Neural cell (in vitro differentiated cells): ENCODE measurements at regions not wholly inside any gene's neighbourhood (a gene's known extent, or its start where the extent isn't known, plus 50 kb on each side); places are given as distances from the start of the nearest gene placed in this dataset.

ENCODE experiments used
- EP300 ChIP-seq: fragments of 450-650 bp; conservative IDR thresholded peaks from 2 replicates; pipeline ENCODE4 v1.6.1; 2014; ENCODE audit warnings: antibody characterized with exemption, mild to moderate bottlenecking, moderate library complexity; ENCODE audit not compliant: poor library complexity, severe bottlenecking
- EZH2 ChIP-seq: fragments of 200-600, 300-800 bp; shearing (Covaris generic), sonication (generic); IDR thresholded peaks from 2 replicates; pipeline ENCODE4 v1.6.1; 2014; ENCODE audit warnings: antibody characterized with exemption, low read length, borderline replicate concordance, mild to moderate bottlenecking; ENCODE audit not compliant: insufficient read depth, poor library complexity, severe bottlenecking
- POLR2AphosphoS5 ChIP-seq: IDR thresholded peaks from 2 replicates; pipeline ENCODE4 v1.6.1; 2012
- RAD21 ChIP-seq: fragments of 450-650 bp; conservative IDR thresholded peaks from 2 replicates; pipeline ENCODE4 v1.6.1; 2014; ENCODE audit warnings: antibody characterized with exemption, mild to moderate bottlenecking, moderate library complexity
- SMC3 ChIP-seq: fragments of 450-650 bp; conservative IDR thresholded peaks from 2 replicates; pipeline ENCODE4 v1.6.1; 2014; ENCODE audit warnings: antibody characterized with exemption, mild to moderate bottlenecking, moderate library complexity; ENCODE audit not compliant: poor library complexity
- TF ChIP-seq, protein P1 (sequence below): fragments of 450-650 bp; IDR thresholded peaks from 2 replicates; pipeline ENCODE4 v1.5.1; 2014; ENCODE audit warnings: antibody characterized with exemption, mild to moderate bottlenecking, moderate library complexity; ENCODE audit not compliant: poor library complexity, severe bottlenecking
- TF ChIP-seq, protein P2 (sequence below): IDR thresholded peaks from 2 replicates; pipeline ENCODE4 v1.6.1; 2012; ENCODE audit warnings: borderline replicate concordance

DNA sequence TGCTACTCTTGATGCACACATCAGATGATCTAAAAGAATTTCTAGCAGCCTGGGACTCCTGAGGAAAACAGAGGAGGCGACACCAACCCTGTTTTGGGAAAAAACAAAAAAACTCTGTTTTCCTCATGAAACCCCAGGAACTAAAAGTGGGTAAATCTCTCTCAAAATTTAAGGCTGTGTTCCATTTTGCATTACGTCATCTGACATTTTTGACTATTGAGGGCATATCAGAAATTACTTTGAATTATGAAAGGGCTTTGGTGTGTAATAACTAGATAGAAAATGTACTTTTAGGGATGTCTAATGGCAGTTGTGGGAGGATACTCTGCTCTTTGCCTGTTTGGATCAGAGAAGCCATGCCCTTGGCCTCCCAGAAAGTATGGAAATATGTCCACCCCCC is 963.0 kb downstream of the CNTNAP5 start:
- TF ChIP-seq, protein P1, sequence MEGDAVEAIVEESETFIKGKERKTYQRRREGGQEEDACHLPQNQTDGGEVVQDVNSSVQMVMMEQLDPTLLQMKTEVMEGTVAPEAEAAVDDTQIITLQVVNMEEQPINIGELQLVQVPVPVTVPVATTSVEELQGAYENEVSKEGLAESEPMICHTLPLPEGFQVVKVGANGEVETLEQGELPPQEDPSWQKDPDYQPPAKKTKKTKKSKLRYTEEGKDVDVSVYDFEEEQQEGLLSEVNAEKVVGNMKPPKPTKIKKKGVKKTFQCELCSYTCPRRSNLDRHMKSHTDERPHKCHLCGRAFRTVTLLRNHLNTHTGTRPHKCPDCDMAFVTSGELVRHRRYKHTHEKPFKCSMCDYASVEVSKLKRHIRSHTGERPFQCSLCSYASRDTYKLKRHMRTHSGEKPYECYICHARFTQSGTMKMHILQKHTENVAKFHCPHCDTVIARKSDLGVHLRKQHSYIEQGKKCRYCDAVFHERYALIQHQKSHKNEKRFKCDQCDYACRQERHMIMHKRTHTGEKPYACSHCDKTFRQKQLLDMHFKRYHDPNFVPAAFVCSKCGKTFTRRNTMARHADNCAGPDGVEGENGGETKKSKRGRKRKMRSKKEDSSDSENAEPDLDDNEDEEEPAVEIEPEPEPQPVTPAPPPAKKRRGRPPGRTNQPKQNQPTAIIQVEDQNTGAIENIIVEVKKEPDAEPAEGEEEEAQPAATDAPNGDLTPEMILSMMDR = no peak
- TF ChIP-seq EP300 (no peak), RAD21 (no peak), EZH2 (no peak), POLR2AphosphoS5 (no peak), SMC3 (no peak)
- TF ChIP-seq, protein P2, sequence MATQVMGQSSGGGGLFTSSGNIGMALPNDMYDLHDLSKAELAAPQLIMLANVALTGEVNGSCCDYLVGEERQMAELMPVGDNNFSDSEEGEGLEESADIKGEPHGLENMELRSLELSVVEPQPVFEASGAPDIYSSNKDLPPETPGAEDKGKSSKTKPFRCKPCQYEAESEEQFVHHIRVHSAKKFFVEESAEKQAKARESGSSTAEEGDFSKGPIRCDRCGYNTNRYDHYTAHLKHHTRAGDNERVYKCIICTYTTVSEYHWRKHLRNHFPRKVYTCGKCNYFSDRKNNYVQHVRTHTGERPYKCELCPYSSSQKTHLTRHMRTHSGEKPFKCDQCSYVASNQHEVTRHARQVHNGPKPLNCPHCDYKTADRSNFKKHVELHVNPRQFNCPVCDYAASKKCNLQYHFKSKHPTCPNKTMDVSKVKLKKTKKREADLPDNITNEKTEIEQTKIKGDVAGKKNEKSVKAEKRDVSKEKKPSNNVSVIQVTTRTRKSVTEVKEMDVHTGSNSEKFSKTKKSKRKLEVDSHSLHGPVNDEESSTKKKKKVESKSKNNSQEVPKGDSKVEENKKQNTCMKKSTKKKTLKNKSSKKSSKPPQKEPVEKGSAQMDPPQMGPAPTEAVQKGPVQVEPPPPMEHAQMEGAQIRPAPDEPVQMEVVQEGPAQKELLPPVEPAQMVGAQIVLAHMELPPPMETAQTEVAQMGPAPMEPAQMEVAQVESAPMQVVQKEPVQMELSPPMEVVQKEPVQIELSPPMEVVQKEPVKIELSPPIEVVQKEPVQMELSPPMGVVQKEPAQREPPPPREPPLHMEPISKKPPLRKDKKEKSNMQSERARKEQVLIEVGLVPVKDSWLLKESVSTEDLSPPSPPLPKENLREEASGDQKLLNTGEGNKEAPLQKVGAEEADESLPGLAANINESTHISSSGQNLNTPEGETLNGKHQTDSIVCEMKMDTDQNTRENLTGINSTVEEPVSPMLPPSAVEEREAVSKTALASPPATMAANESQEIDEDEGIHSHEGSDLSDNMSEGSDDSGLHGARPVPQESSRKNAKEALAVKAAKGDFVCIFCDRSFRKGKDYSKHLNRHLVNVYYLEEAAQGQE = no peak
